ENCODE measurements at regions not wholly inside any gene's neighbourhood (a gene's known extent, or its start where the extent isn't known, plus 50 kb on each side); places are given as distances from the start of the nearest gene placed in this dataset.

DNA sequence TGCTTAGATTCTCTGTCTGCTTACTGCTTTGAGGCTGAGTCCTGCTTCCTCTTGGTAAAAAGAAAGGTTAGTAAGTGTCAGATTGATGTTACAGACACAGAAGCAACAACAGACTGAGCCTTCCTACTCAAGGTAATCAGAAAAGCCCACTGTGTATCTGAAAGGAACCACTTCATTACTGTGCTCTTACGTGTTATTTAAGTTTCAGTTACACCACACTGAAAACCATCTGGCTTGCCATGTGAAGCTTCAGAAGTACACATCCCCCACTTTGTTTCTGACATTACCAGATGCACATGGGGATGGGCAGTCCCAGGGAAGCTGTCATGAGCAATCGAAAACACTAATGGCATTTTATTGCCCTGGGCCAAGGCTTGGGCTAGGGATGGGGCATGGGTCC lies 1290.1 kb downstream of the AACS start:
- Histone ChIP-seq H2BK12ac (ENCODE audit: insufficient read length, low read depth, low read length) (no peak overlapping the region), H3K23ac (ENCODE audit: insufficient read length, low read depth, low read length) (no peak overlapping the region), H2BK120ac (ENCODE audit: low read depth, low read length, poor library complexity, severe bottlenecking) (no peak overlapping the region), H3K4ac (ENCODE audit: low read depth, low read length) (no peak overlapping the region), H3K56ac (ENCODE audit: insufficient read length, low read depth, low read length) (no peak overlapping the region), H3K23me2 (ENCODE audit: insufficient read length, low read depth, low read length, poor library complexity, severe bottlenecking) (no peaks in the 10 kb centered on the region), H3K27me3 (ENCODE audit: insufficient read depth, low read length) (no peaks in the 10 kb centered on the region), H3K4me2 (ENCODE audit: insufficient read depth, insufficient read length, low read length) (no peak overlapping the region), H2AK5ac (ENCODE audit: insufficient read length, low read length) (no peak overlapping the region), H2BK20ac (ENCODE audit: low read depth, low read length, poor library complexity, severe bottlenecking) (no peak overlapping the region), H2BK5ac (ENCODE audit: insufficient read length, low read length) (no peak overlapping the region), H3K18ac (ENCODE audit: insufficient read length, low read depth, low read length) (no peak overlapping the region), H3K9me3 (ENCODE audit: control insufficient read depth, low read depth, low read length) (no peaks in the 10 kb centered on the region), H4K91ac (ENCODE audit: insufficient read length, low read depth, low read length) (no peak overlapping the region), H3T11ph (ENCODE audit: low read length) (no peak overlapping the region), H2BK15ac (ENCODE audit: low read depth, low read length) (no peak overlapping the region), H4K20me1 (ENCODE audit: control insufficient read depth, insufficient read depth, insufficient read length) (no peaks in the 10 kb centered on the region), H2AFZ (ENCODE audit: low read length) (no peak overlapping the region), H3K79me1 (ENCODE audit: insufficient read depth, low read depth, low read length, poor library complexity, severe bottlenecking) (no peaks in the 10 kb centered on the region), H4K8ac (replicated peaks; ENCODE audit: insufficient read length, low read depth, low read length) (no peak overlapping the region), H3K14ac (ENCODE audit: insufficient read depth, low read length) (no peak overlapping the region), H3K4me1 (ENCODE audit: insufficient read depth, low read length) (no peaks in the 10 kb centered on the region), H3K27ac (ENCODE audit: insufficient read length, low read depth, low read length) (no peak overlapping the region), H3K79me2 (ENCODE audit: insufficient read depth, low read length) (no peaks in the 10 kb centered on the region), H4K5ac (ENCODE audit: insufficient read length, low read depth, low read length) (no peak overlapping the region), H3K9ac (ENCODE audit: extremely low read depth, insufficient read length, low read length) (no peak overlapping the region)
- TF ChIP-seq, protein P1, sequence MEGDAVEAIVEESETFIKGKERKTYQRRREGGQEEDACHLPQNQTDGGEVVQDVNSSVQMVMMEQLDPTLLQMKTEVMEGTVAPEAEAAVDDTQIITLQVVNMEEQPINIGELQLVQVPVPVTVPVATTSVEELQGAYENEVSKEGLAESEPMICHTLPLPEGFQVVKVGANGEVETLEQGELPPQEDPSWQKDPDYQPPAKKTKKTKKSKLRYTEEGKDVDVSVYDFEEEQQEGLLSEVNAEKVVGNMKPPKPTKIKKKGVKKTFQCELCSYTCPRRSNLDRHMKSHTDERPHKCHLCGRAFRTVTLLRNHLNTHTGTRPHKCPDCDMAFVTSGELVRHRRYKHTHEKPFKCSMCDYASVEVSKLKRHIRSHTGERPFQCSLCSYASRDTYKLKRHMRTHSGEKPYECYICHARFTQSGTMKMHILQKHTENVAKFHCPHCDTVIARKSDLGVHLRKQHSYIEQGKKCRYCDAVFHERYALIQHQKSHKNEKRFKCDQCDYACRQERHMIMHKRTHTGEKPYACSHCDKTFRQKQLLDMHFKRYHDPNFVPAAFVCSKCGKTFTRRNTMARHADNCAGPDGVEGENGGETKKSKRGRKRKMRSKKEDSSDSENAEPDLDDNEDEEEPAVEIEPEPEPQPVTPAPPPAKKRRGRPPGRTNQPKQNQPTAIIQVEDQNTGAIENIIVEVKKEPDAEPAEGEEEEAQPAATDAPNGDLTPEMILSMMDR (conservative IDR thresholded peaks at IDR 0.05) = no peak
- no peak for DNase-seq
- WGBS (ENCODE audit: extremely low coverage, insufficient read length, low lambda C conversion rate) = no CpG with 5 or more reads among the region's 2 CpGs
- H3K4me1 Mint-ChIP-seq = no peaks in the 10 kb centered on the region
- H3K9me3 Mint-ChIP-seq = peaks cover 10 to 14% of the 10 kb centered on the region in 2 experiments
- peaks cover 0 to 12% (median 2%) of the 10 kb centered on the region in 3 experiments; a peak in 5 of 7 replicates for H3K36me3 Mint-ChIP-seq (ENCODE audit: insufficient read depth in 1 of 3, low read depth in 3 of 3)
- H3K27ac Mint-ChIP-seq = no peak overlapping the region
- H3K27me3 Mint-ChIP-seq (ENCODE audit: low read depth) = no peaks in the 10 kb centered on the region; the same call in 1 of the 2 replicates
- H3K4me3 Mint-ChIP-seq = no peak overlapping the region

Measured in H9 (cell line).